ENCODE measurements at regions not wholly inside any gene's neighbourhood (a gene's known extent, or its start where the extent isn't known, plus 50 kb on each side); places are given as distances from the start of the nearest gene placed in this dataset.

- TF ChIP-seq CTCF (IDR thresholded peaks at IDR 0.05) = no peak
- no peak for TF ChIP-seq ZFX (IDR thresholded peaks at IDR 0.05; ENCODE audit: borderline replicate concordance)
These were observed 368.7 kb upstream of the MIS18BP1 start for GRCh38 chr14:45621731-45622130.

All from 22Rv1 (cell line).